Activated T-cell treated with anti-CD3 and anti-CD28 coated beads, Interleukin-2, amount 50 U/mL, for 4 hours (primary cell): ENCODE measurements at regions not wholly inside any gene's neighbourhood (a gene's known extent, or its start where the extent isn't known, plus 50 kb on each side); places are given as distances from the start of the nearest gene placed in this dataset.

ENCODE experiments used
- ATAC-seq, 2 donors: fragments of 200-7000 bp; cut with Tn5 transposase; one replicate each; pipeline ENCODE4 v1.10.0; 2021
- DNase-seq: peaks from one replicate; pipeline ENCODE4 v3.0.0-alpha.2; 2020
- H3K27me3 Mint-ChIP-seq: one replicate; pipeline ENCODE4 v1.8.0; 2021; ENCODE audit warnings: low read depth, mixed read lengths
- H3K36me3 Mint-ChIP-seq: one replicate; pipeline ENCODE4 v1.8.0; 2022; ENCODE audit warnings: mixed read lengths; ENCODE audit not compliant: insufficient read depth
- H3K4me1 Mint-ChIP-seq: one replicate; pipeline ENCODE4 v1.8.0; 2021; ENCODE audit warnings: low read depth, mixed read lengths
- H3K4me3 Mint-ChIP-seq: one replicate; pipeline ENCODE4 v1.8.0; 2021; ENCODE audit warnings: mild to moderate bottlenecking, moderate library complexity, mixed read lengths
- H3K9me3 Mint-ChIP-seq: one replicate; pipeline ENCODE4 v1.8.0; 2021; ENCODE audit warnings: mixed read lengths

GRCh38 chr11:59271247-59271755 lies 58.6 kb upstream of the MPEG1 start:
- H3K4me1 Mint-ChIP-seq = peaks cover 36% of the 10 kb centered on the region
- no peak for ATAC-seq
- DNase-seq = no peak
- no peaks in the 10 kb centered on the region for H3K27me3 Mint-ChIP-seq
- no peaks in the 10 kb centered on the region for H3K9me3 Mint-ChIP-seq
- no peaks in the 10 kb centered on the region for H3K36me3 Mint-ChIP-seq
- no peak overlapping the region for H3K4me3 Mint-ChIP-seq

GRCh38 chr11:59267736-59268475 lies 55.2 kb upstream of the MPEG1 start:
- ATAC-seq (no peak), DNase-seq (no peak)
- H3K4me3 Mint-ChIP-seq = no peak overlapping the region
- peaks cover 23% of the 10 kb centered on the region for H3K4me1 Mint-ChIP-seq
- H3K36me3 Mint-ChIP-seq = no peaks in the 10 kb centered on the region
- no peaks in the 10 kb centered on the region for H3K9me3 Mint-ChIP-seq
- no peaks in the 10 kb centered on the region for H3K27me3 Mint-ChIP-seq

GRCh38 chr11:59267196-59267595 lies 54.5 kb upstream of the MPEG1 start:
- DNase-seq = no peak
- Mint-ChIP-seq H3K9me3 (no peaks in the 10 kb centered on the region), H3K27me3 (no peaks in the 10 kb centered on the region), H3K36me3 (no peaks in the 10 kb centered on the region), H3K4me1 (peaks cover 16% of the 10 kb centered on the region), H3K4me3 (no peak overlapping the region)
- no peak for ATAC-seq

GRCh38 chr11:59266491-59266890 lies 53.8 kb upstream of the MPEG1 start:
- no peaks in the 10 kb centered on the region for H3K36me3 Mint-ChIP-seq
- H3K4me1 Mint-ChIP-seq = peaks cover 10% of the 10 kb centered on the region
- ATAC-seq (no peak), DNase-seq (no peak)
- no peaks in the 10 kb centered on the region for H3K27me3 Mint-ChIP-seq
- no peaks in the 10 kb centered on the region for H3K9me3 Mint-ChIP-seq
- no peak overlapping the region for H3K4me3 Mint-ChIP-seq

- DNase-seq = no peak
- no peak for ATAC-seq
- Mint-ChIP-seq H3K36me3 (no peaks in the 10 kb centered on the region), H3K9me3 (no peaks in the 10 kb centered on the region), H3K27me3 (no peaks in the 10 kb centered on the region), H3K4me1 (peaks cover 5% of the 10 kb centered on the region), H3K4me3 (no peak overlapping the region)
Measured at GRCh38 chr11:59265735-59266134, 53.0 kb upstream of the MPEG1 start.

GRCh38 chr11:59264736-59265135 lies 52.0 kb upstream of the MPEG1 start:
- DNase-seq (no peak), ATAC-seq (no peak)
- H3K4me3 Mint-ChIP-seq = no peak overlapping the region
- H3K36me3 Mint-ChIP-seq = no peaks in the 10 kb centered on the region
- no peaks in the 10 kb centered on the region for H3K9me3 Mint-ChIP-seq
- no peaks in the 10 kb centered on the region for H3K27me3 Mint-ChIP-seq
- peaks cover 2% of the 10 kb centered on the region for H3K4me1 Mint-ChIP-seq

- no peak for ATAC-seq
- H3K4me1 Mint-ChIP-seq = peaks cover 2% of the 10 kb centered on the region
- H3K9me3 Mint-ChIP-seq = no peaks in the 10 kb centered on the region
- H3K4me3 Mint-ChIP-seq = no peak overlapping the region
- DNase-seq = no peak
- no peaks in the 10 kb centered on the region for H3K27me3 Mint-ChIP-seq
- H3K36me3 Mint-ChIP-seq = no peaks in the 10 kb centered on the region
Measured at GRCh38 chr11:59263225-59263894, 50.6 kb upstream of the MPEG1 start.
